ENCODE measurements at regions not wholly inside any gene's neighbourhood (a gene's known extent, or its start where the extent isn't known, plus 50 kb on each side); places are given as distances from the start of the nearest gene placed in this dataset.
"Not testable (repeated sequence)": the region's sequence is repeated elsewhere in the genome, so short reads cannot be mapped to it uniquely, and the experiment has no call there.

DNA sequence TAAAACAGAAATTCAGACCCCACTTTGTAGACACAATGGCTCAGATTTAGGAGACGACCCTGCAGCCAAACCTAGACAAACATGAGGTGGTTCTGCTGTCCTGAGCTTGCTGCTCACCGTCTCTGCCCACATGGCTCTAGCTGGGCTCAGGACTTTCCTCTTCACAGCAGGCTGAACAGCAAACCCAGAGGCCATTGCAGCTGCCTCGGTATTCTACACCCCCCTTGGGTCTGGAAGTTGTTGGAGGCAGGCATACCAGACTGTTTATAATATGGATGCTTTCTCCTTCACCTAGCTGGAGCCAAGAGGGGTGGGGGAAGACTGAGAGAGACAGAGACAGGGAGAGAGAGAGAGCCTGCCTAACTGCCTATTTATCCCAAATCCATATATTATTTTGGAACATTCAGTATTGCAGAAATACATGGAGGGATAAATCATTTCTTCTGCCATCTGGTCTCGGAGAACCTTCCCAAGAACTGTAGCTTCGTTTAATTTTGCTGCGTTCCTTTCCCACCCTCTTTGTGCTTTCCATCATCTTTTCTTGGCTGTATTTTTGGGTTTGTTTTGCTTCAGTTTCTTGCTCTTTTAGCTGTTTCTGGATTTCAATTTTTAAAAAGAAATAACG lies 628.2 kb upstream of the RBFOX1 start:
- TF ChIP-seq, protein P1, sequence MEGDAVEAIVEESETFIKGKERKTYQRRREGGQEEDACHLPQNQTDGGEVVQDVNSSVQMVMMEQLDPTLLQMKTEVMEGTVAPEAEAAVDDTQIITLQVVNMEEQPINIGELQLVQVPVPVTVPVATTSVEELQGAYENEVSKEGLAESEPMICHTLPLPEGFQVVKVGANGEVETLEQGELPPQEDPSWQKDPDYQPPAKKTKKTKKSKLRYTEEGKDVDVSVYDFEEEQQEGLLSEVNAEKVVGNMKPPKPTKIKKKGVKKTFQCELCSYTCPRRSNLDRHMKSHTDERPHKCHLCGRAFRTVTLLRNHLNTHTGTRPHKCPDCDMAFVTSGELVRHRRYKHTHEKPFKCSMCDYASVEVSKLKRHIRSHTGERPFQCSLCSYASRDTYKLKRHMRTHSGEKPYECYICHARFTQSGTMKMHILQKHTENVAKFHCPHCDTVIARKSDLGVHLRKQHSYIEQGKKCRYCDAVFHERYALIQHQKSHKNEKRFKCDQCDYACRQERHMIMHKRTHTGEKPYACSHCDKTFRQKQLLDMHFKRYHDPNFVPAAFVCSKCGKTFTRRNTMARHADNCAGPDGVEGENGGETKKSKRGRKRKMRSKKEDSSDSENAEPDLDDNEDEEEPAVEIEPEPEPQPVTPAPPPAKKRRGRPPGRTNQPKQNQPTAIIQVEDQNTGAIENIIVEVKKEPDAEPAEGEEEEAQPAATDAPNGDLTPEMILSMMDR (IDR thresholded peaks at IDR 0.05; ENCODE audit: extremely low read depth, missing control alignments): no peak
- DNase-seq (ENCODE audit: low spot score): no peak

DNA sequence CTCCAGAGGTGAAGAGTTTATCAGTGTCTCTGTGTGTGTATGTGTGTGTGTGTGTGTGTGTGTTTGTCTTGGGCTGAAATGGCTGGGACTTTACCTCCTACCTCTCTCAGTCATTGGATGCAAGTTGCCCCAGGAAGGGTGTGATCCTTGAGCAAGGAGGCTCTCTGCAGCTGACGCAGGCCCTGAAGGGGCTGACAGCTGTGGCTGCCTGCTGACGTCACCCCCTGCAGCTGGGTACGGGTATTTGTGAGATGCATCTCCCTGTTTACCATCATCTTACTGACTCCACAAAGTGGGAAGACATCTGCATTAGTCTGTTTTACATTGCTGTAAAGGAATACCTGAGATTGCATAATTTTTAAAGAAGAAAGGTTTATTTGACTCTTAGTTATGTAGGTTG lies 631.5 kb upstream of the RBFOX1 start:
- TF ChIP-seq, protein P1 (IDR thresholded peaks at IDR 0.05; ENCODE audit: extremely low read depth, missing control alignments): no peak
- no peak for DNase-seq (ENCODE audit: low spot score)

DNA sequence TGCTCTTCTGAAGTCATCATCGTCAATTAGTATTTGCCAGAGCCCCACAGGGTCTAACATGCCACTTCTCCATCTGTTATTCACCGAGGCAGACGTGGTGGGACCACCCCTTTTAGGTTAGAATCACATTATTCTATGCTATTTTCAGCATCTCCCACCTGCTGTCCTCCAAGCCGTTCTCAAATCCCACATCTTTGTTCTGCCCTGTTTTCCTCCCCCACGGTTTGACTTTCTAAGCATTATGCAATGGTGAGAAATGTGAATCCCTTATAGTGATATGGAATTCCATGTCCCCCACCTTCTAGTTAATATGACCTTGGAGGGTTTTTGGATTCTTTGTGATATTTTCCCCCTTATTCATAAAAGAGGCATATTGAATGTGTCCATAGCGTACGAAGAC lies 634.1 kb upstream of the RBFOX1 start:
- no peak for DNase-seq (ENCODE audit: low spot score)

DNA sequence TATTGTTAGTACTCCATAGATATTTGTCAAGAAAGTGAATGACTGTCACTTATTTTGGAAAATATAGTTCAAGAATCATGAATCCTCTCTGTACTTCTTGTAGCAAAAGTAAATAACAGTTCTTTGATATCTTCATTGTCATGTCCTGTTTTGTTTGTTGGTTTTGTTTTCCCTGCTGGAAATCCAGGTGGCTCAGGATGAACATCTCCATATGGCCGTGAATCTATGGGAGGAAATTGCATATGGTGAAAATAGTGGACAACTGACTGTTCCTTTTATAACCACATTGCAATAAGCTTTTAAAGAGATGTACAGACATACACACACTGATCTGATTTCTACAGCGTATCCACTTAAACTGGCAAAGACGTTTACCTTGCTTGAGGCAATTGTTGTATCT lies 637.0 kb upstream of the RBFOX1 start:
- DNase-seq (ENCODE audit: low spot score): no peak
- TF ChIP-seq, protein P1 (IDR thresholded peaks at IDR 0.05; ENCODE audit: extremely low read depth, missing control alignments): no peak

More for the DNA sequence above, 634.1 kb upstream of the RBFOX1 start:
- TF ChIP-seq, protein P1 (IDR thresholded peaks at IDR 0.05; ENCODE audit: extremely low read depth, missing control alignments): no peak

- TF ChIP-seq, protein P1 (IDR thresholded peaks at IDR 0.05; ENCODE audit: extremely low read depth, missing control alignments): no peak
- no peak for DNase-seq (ENCODE audit: low spot score)
These were observed 638.0 kb upstream of the RBFOX1 start for GRCh38 chr16:6694636-6695035.

DNA sequence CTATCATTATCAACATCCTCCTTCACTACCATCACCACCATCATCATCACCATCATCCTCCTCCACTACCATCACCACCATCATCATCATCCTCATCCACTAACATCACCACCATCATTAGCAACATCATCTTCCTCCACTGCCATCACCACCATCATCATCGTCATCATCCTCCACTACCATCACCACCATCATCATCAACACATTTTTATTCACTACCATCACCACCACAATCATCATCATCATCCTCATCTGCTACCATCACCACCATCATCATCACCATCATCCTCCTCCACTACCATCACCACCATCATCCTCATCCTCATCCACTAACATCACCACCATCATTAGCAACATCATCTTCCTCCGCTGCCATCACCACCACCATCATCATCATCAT lies 639.2 kb upstream of the RBFOX1 start:
- not testable (repeated sequence) for DNase-seq (ENCODE audit: low spot score)

GRCh38 chr16:6692874-6693273 lies 639.8 kb upstream of the RBFOX1 start:
- TF ChIP-seq, protein P1 (IDR thresholded peaks at IDR 0.05; ENCODE audit: extremely low read depth, missing control alignments): no peak

DNA sequence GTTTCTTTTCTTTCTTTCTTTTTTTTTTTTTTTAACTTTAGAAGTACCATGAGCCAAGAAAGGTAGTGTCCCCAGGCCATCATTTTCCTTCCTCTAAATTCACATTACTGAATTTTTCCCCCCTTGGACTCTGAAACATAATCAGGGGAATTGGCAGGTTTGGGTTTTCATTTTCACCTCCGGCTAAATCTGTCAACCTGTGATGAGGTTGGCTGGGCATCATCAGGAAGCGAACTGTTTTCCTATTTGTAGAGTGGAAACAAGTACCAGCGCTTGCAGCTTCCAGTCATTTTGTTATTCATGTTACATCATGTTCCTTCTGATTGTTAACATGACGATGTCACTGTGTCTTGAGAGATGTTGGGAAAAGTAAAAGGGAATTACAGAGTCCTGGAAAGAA lies 641.9 kb upstream of the RBFOX1 start:
- DNase-seq (ENCODE audit: low spot score): no peak
- TF ChIP-seq, protein P1 (IDR thresholded peaks at IDR 0.05; ENCODE audit: extremely low read depth, missing control alignments): no peak

More at GRCh38 chr16:6692874-6693273, 639.8 kb upstream of the RBFOX1 start:
- no peak for DNase-seq (ENCODE audit: low spot score)

Data from GM20000 (cell line).